GM10248 (cell line): ENCODE measurements at regions not wholly inside any gene's neighbourhood (a gene's known extent, or its start where the extent isn't known, plus 50 kb on each side); places are given as distances from the start of the nearest gene placed in this dataset.

Experiments
- CTCF ChIA-PET: fragments of 300-600 bp; sonication (Branson Sonifier 250); formaldehyde crosslinking; extraction: SDS; loops from one replicate; lab custom pipeline; 2021; ENCODE audit warnings: antibody characterized with exemption; lab: Yijun Ruan, JAX
- POLR2A ChIA-PET: fragments of 350-650 bp; sonication (Branson Sonifier 250); formaldehyde crosslinking; extraction: SDS; loops from one replicate; lab custom pipeline; 2020; ENCODE audit warnings: antibody characterized with exemption; lab: Yijun Ruan, JAX
- DNase-seq: peaks from one replicate; pipeline ENCODE4 v3.0.0; 2012; ENCODE audit errors: extremely low spot score
- TF ChIP-seq, protein P1 (sequence below): IDR thresholded peaks from 2 replicates; pipeline ENCODE4 v1.5.1; 2012; ENCODE audit warnings: mild to moderate bottlenecking, low read depth; ENCODE audit errors: extremely low read depth, missing control alignments, control extremely low read depth

DNA sequence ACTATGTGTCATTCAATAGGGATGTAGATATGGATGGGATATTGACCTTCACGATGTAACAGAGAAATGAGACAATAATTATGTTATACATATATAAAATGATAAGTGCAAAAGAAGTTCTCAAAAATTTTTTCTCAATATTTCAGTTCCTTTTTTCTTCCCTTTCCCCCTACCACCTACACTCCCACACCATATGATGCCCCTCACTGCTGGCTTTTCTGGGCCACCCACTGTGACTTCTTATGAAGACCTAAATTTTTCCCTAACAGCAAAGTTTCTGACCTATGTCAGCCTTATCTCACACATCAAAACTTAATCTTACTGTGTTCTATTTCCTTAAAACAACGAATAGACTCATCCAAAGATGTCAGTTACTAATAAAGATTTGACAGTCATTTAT, 89.9 kb upstream of the MYLIP start:
- DNase-seq, result no peak
- ChIA-PET CTCF (no interaction called here), POLR2A (no interaction called here)
- TF ChIP-seq, protein P1, sequence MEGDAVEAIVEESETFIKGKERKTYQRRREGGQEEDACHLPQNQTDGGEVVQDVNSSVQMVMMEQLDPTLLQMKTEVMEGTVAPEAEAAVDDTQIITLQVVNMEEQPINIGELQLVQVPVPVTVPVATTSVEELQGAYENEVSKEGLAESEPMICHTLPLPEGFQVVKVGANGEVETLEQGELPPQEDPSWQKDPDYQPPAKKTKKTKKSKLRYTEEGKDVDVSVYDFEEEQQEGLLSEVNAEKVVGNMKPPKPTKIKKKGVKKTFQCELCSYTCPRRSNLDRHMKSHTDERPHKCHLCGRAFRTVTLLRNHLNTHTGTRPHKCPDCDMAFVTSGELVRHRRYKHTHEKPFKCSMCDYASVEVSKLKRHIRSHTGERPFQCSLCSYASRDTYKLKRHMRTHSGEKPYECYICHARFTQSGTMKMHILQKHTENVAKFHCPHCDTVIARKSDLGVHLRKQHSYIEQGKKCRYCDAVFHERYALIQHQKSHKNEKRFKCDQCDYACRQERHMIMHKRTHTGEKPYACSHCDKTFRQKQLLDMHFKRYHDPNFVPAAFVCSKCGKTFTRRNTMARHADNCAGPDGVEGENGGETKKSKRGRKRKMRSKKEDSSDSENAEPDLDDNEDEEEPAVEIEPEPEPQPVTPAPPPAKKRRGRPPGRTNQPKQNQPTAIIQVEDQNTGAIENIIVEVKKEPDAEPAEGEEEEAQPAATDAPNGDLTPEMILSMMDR, result no peak

DNA sequence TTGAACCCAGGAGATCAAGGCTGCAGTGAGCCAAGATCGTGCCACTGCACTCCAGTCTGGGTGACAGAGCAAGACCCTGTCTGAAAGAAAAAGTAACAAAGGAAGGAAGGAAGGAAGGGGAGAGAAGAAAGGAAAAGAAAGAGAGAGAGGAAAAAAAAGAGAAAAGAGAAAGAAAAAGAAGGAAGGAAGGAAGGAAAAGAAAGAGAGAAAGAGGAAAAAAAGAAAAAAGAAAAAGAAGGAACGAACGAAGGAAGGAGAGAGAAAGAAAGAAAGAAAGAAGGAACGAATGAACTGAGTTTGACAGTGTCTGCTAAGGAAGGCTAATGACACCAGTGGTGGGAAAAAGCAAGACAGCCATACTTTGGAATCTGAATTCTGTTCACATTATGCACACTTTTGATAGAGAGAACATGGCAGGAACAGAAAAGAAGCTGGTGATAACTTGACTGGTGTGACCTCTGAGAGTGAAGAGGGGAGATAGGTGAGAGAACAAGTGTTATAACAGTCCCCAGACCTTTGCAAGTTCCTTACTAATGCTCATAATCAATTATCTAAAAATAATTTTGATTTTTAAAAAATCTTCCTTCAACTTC, 93.3 kb upstream of the MYLIP start:
- CTCF ChIA-PET, result interaction anchor here (1.0 to 2.6 kb wide), 3 partner anchors 8 to 78 kb away, joined by 3 to 7 read pairs (median 5); no protein-coding TSS in a partner anchor
- TF ChIP-seq, protein P1, result no peak
- DNase-seq, result no peak
- POLR2A ChIA-PET, result no interaction called here

DNA sequence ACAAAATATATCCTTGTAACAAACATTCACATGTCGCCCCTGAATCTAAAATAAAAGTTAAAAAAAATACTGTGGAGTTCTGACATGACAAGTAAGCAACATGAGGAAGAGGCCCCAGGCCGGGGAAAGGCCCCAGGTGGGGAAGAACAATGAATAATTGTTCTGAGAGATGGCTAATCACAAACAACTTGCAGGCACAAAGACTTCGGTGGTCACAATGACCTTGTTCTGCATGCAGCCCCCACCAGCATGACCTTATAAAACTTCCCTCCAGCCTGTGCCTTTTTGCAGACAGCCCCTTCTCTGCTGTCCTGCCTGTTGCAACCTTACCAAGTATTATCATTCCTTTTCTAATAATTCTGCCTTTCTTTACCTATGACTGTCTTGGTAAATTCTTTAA, 95.7 kb upstream of the MYLIP start:
- ChIA-PET CTCF (interaction anchor here (1.1 kb wide), 1 partner anchor 342 kb away, joined by 3 read pairs; no protein-coding TSS in a partner anchor), POLR2A (no interaction called here)
- DNase-seq, result no peak
- TF ChIP-seq, protein P1, result no peak

DNA sequence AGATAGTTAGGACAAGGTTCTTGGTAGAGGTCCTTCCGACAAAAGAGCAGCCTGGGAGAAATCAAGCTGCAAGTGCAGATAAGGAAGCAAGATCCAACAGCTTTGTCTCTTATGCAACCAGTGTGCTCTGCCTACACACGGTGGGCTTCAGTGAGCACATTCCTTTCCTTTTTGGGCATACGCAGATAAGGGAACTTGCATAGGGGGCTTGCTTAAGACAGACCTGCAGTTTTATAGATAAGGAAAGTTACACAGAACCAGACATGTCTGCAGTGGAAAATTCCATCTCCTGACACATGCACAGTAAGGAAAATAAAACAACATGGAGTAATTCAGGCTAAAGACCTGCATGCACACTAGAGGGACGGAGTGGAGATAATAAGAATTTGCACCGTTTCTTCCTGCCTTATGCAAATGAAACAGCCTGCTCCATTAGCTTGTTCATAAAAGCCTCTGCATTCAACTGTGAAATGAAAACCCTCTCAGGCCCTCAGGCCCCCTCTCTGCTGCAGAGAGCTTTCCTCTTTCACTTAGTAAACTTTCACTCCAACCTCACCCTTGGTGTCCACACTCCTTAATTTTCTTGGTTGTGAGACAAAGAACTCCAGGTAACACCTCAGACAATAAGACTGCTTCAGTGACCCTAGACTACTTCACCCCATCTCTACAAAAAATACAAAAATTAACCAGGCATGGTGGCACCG, 97.5 kb upstream of the MYLIP start:
- TF ChIP-seq, protein P1, result no peak
- DNase-seq, result no peak
- ChIA-PET POLR2A (no interaction called here), CTCF (interaction anchor here (0.7 to 1.3 kb wide), 3 partner anchors 9 to 262 kb away, joined by 3 to 6 read pairs (median 3); no protein-coding TSS in a partner anchor)

DNA sequence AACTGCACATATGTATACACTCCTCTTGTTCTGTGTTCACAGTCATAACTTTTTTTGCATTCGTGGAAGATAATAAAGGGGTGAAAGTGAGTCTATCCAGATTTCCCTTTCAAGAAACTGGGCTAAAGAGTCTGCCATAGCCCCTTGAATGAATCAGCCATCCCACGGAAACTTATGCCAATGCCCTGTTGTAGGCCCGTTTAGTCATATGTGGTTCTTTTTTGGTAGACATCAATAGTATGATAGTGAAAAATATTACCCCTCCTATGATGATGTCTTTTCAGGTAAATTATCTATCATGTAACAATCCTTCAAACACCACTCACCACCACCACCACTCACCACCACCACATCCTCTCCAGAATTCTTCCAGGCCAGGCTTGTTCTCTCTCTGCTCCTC, 99.9 kb upstream of the MYLIP start:
- POLR2A ChIA-PET, result no interaction called here
- no peak for DNase-seq
- CTCF ChIA-PET, result interaction anchor here (1.0 to 1.4 kb wide), 2 partner anchors 13 to 327 kb away, joined by 3 read pairs; no protein-coding TSS in a partner anchor
- TF ChIP-seq, protein P1, result no peak

DNA sequence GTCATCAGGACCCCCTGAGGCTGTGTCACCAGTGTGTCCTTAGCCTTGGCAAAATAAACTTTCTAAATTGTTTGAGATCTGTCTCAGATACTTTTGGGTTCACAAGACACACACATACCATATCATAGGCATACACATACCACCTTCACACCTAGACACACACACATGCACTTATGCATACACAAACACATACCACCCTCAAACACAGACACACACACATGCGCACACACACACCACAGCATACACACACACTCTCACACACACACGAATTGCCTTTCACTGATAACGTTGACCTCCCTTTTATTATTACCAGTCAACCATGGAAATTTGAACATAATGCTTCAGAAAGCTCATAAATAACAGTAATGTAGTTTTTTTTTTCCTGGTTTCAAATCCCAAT, 108.6 kb upstream of the MYLIP start:
- no peak for DNase-seq
- TF ChIP-seq, protein P1, result no peak
- CTCF ChIA-PET, result interaction anchor here (1.3 kb wide), 1 partner anchor 12 kb away, joined by 4 read pairs; no protein-coding TSS in a partner anchor
- POLR2A ChIA-PET, result no interaction called here
